Spinal cord (tissue), 9 donors: ENCODE measurements at regions not wholly inside any gene's neighbourhood (a gene's known extent, or its start where the extent isn't known, plus 50 kb on each side); places are given as distances from the start of the nearest gene placed in this dataset.

ENCODE experiments used
- DNase-seq, 6 donors: peaks; one replicate each; pipeline versions ENCODE4 v3.0.0 to v3.0.0-alpha.2; 2013 to 2015; ENCODE audit warnings: low spot score in 6 of 6, low read depth in 4 of 6
- H3K27ac ChIP-seq: one replicate; pipeline ENCODE4 v1.5.1; 2013; ENCODE audit warnings: low read depth, low read length, control low read depth
- H3K27me3 ChIP-seq: one replicate; pipeline ENCODE4 v1.6.1; 2013; ENCODE audit warnings: low read length; ENCODE audit not compliant: control insufficient read depth, insufficient read depth
- H3K36me3 ChIP-seq: one replicate; pipeline ENCODE4 v1.6.1; 2013; ENCODE audit warnings: low read length; ENCODE audit not compliant: control insufficient read depth, insufficient read depth
- H3K4me1 ChIP-seq: one replicate; pipeline ENCODE4 v1.6.1; 2013; ENCODE audit warnings: low read length; ENCODE audit not compliant: control insufficient read depth, insufficient read depth
- H3K4me3 ChIP-seq: one replicate; pipeline ENCODE4 v1.5.1; 2013; ENCODE audit warnings: low read depth, low read length, control low read depth
- H3K9me3 ChIP-seq: one replicate; pipeline ENCODE4 v1.6.1; 2013; ENCODE audit warnings: low read length; ENCODE audit not compliant: control insufficient read depth, insufficient read depth
- WGBS: methylation state at CpG from one replicate; pipeline ENCODE4 v1.1.5; 2013; ENCODE audit warnings: missing lambda C conversion rate; ENCODE audit not compliant: insufficient coverage; 5-methylcytosine and 5-hydroxymethylcytosine counted together
- donor health status: healthy.

DNA sequence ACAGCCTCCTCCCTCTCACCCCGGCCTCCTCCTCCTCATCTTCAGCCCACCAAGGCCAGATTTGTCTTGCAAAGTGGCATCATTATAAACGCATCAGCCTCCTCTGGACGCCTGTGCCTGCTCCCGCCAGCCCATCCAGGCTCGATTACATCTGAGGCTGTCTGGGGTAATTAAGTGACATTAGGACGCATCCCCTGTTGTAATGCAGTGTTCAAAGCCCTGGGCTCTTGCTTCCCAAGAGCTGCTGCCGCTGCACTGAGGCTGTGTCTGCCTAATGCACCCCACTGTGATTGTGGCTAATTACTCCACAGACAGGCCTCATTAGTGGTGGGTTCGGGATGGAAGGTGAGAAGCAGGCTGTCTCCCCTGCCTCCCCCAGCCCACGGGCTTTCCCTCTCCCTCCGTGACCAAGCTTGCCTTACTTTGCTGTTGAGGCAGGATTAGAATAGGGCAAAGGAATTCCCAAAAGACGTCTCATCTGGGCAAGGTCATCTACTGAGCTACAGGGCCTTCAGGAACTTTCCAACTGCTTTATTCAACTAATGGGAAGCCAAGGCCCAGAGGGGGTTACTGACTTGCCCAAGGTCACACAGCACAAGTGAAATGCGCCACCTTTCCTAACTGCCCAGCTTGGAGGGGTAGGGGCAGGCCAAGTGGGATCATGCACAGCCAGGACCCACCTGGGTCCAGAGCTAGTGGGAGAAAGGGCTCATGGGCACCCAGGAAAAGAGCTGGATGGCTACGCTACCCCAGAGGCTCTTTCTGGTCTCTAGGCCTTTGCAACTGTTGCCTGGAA lies 66.2 kb upstream of the PCBD1 start:
- Histone ChIP-seq H3K4me3 (no peak overlapping the region), H3K4me1 (peaks cover 8% of the 10 kb centered on the region), H3K36me3 (no peaks in the 10 kb centered on the region), H3K27ac (no peak overlapping the region), H3K9me3 (no peaks in the 10 kb centered on the region), H3K27me3 (no peaks in the 10 kb centered on the region)
- DNase-seq, result peak in 1 of 6 donors; percentile 59
- WGBS, result 56% methylated on average over 13 of the region's 13 CpGs

DNA sequence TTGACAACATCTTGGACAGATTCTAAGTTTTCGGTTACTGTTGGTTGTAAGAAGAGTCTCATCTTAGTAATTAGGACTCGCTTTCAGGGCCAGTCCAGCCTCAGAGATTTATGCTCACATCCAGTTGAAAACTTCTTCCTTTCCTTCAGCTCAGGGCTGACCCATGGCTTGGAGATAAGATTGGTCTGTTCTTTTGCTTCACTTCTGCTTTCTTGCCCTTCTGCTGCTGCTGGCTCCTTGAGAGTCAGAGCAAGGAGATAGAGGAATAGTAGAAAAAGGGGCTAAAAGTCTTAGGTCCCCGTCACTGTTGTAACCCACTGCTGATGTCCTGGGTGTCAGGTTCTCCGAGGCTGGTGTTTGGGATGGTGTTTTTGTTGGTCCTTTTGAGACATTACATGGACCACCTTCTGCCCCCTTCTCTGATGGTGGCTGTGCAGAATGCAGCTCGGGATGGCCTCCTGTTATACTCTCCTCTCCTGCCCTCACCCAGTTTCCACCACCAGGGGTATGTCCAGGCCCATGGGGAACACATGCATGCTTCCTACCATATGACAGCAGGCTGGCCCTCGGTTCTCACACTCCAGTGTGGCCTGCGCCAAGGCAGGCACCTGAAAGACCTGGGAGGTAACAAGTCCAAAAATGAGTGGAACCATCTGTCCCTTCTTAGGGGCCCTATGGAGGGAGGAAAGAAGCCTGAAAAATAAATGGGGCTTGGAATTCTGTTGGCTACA lies 67.8 kb upstream of the PCBD1 start:
- H3K4me1 ChIP-seq, result peaks cover 8% of the 10 kb centered on the region
- H3K36me3 ChIP-seq, result no peaks in the 10 kb centered on the region
- 74% methylated on average over 4 of the region's 7 CpGs for whole genome bisulfite sequencing
- H3K4me3 ChIP-seq, result no peak overlapping the region
- DNase-seq, result no peak
- H3K9me3 ChIP-seq, result no peaks in the 10 kb centered on the region
- no peaks in the 10 kb centered on the region for H3K27me3 ChIP-seq
- no peak overlapping the region for H3K27ac ChIP-seq

DNA sequence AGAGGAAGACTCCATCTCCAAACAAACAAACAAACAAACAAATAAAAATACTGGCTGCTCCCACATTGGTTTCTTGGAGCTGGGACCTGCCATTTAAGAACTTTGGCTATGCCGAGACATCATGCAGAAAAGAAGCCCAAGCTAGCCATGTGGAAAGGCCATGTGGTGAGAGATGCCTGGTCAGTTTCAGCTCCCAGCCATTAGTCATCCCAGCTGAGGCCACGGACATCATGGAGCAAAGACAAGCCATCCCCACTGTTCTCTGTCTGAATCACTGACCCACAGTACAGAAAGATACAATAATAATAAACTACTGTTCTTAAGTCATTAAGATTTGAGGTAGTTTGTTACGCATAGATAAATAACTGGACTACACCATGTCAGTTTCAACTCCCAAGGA lies 70.0 kb upstream of the PCBD1 start:
- Histone ChIP-seq H3K4me3 (no peak overlapping the region), H3K27ac (no peak overlapping the region), H3K9me3 (no peaks in the 10 kb centered on the region), H3K27me3 (no peaks in the 10 kb centered on the region), H3K4me1 (peaks cover 8% of the 10 kb centered on the region), H3K36me3 (no peaks in the 10 kb centered on the region)
- DNase-seq, result no peak
- WGBS, result no CpG with 5 or more reads among the region's 3 CpGs

DNA sequence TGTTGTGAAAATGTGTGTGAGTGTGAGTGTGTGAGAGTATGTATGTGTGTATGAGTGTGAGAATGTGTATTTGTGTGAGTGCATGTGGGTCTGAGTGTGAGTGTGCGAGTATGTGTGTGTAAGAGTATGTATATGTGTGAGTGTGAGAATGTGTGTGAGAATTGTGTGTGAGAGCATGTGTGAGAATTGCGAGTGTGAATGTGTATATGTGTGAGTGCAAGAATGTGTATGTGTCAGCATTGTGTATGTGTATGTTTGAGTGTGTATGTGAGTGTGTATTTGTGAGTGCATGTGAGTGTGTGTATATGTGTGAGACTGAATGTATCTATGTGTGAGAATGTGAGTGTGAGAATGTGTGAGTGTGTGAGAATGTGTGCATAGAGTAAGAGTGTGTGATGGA lies 72.0 kb upstream of the PCBD1 start:
- no peak for DNase-seq
- WGBS, result 100% methylated on average over 2 of the region's 2 CpGs
- H3K4me3 ChIP-seq, result no peak overlapping the region

DNA sequence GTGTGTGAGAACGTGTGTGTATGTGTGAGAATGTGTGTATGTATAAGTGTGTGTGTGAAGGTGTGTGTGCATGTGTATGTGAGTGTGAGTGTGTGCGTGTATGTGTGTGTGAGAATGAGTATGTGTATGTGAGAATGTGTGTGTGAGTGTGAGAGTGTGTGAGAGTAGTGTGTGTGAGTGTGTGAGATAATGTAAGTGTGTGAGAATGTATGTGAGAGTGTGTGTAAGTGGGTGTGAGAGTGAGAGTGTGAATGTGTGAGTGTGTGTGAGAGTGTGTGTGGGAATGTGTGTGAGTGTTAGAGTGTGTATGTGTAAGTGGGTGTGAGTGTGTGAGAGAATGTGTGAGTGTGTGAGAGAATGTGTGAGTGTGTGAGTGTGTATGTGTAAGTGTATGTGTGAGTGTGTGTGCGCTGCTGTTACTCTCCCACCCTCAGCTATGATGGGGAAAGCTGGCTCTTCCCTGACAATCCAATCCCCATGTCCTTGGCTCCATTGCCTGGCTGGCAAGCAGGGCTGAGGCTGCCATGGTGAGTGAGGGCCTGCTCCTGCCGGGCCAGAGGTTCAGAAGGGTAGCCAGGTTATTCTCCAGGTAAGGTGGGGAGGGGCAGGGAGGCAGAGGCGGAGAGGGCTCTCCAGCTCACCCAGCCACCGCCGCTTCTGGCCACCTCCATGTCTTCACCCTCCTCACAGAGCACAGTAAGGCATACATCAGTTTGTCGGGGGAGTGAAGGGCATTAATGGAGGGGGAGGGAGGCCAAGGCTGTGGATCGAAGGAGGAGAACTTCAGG lies 72.6 kb upstream of the PCBD1 start:
- WGBS, result 97% methylated on average over 3 of the region's 9 CpGs
- Histone ChIP-seq H3K36me3 (no peaks in the 10 kb centered on the region), H3K9me3 (no peaks in the 10 kb centered on the region), H3K27ac (no peak overlapping the region), H3K4me1 (no peaks in the 10 kb centered on the region), H3K27me3 (no peaks in the 10 kb centered on the region), H3K4me3 (no peak overlapping the region)
- DNase-seq, result no peak

More for the DNA sequence above, 72.0 kb upstream of the PCBD1 start:
- Histone ChIP-seq H3K9me3 (no peaks in the 10 kb centered on the region), H3K27me3 (no peaks in the 10 kb centered on the region), H3K36me3 (no peaks in the 10 kb centered on the region), H3K27ac (no peak overlapping the region), H3K4me1 (no peaks in the 10 kb centered on the region)

DNA sequence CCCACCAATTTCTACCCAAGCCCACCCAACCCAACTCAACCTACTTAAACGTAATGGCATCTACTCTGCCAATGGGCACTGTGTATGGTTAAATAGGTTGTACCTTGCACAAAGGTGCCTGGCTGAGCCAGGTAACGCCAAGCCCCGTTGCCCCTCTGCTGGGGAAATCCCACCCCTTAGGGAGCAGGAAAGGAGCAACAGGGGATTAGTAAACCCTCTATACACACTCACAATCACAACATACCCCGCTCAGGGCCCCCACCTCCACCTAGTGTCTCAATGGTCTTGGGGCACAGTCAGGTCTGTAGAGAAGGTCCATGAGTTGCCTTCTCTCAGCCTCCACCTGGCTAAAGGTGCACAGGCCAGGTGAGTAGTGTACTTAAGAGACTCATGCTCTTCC lies 74.3 kb upstream of the PCBD1 start:
- no peaks in the 10 kb centered on the region for H3K9me3 ChIP-seq

DNA sequence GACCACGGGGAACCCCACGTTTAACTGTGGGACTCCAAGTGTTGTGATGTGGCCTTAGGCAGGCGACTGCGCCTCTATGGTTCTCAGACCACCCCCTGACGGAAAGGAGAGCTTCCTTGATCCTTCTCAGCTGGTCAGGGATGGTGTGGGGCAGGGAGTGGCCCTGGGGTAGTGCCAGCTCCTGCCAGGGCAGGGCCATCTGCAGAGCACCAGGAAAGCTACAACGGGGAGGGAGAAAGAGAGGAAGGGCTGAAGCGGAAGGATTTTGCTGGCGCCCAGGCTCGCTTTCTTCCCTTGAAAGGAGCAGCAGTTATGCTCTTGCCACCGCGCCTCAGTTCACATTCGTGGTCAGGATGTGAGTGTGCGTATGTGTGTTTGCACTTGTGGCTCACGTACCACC lies 74.9 kb upstream of the PCBD1 start:
- Histone ChIP-seq H3K27me3 (no peaks in the 10 kb centered on the region), H3K4me1 (peaks cover 7% of the 10 kb centered on the region), H3K9me3 (no peaks in the 10 kb centered on the region), H3K4me3 (no peak overlapping the region), H3K36me3 (no peaks in the 10 kb centered on the region), H3K27ac (no peak overlapping the region)
- WGBS, result 82% methylated on average over 14 of the region's 14 CpGs
- no peak for DNase-seq

More for the DNA sequence above, 74.3 kb upstream of the PCBD1 start:
- peaks cover 2% of the 10 kb centered on the region for H3K4me1 ChIP-seq
- H3K4me3 ChIP-seq, result no peak overlapping the region
- DNase-seq, result no peak
- no peak overlapping the region for H3K27ac ChIP-seq
- WGBS, result no CpG with 5 or more reads among the region's 4 CpGs
- H3K27me3 ChIP-seq, result no peaks in the 10 kb centered on the region
- H3K36me3 ChIP-seq, result no peaks in the 10 kb centered on the region

DNA sequence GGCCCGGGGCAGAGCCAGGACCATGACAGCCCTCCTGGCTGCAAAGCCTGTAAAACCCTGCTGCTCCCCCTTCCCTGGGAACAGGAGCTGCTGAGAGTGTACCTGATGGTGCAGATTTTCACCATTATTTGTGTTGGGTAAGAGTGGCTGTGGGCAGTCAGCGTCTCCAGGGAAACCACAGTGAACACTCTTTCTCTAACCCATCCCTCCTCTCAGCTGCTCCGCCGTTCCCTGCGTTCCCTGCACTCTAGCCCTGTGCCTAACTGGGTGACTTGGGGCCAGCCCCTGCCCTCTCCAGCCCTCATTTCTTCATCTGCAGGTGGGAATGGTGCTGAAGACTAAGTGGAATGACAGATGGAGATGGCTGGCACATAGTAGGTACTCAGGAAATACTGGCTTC lies 75.9 kb upstream of the PCBD1 start:
- Histone ChIP-seq H3K9me3 (no peaks in the 10 kb centered on the region), H3K4me3 (no peak overlapping the region), H3K27me3 (no peaks in the 10 kb centered on the region), H3K27ac (no peak overlapping the region), H3K4me1 (peaks cover 9% of the 10 kb centered on the region), H3K36me3 (no peaks in the 10 kb centered on the region)
- 68% methylated on average over 4 of the region's 5 CpGs for WGBS
- DNase-seq, result peak in 1 of 6 donors; percentile 6

DNA sequence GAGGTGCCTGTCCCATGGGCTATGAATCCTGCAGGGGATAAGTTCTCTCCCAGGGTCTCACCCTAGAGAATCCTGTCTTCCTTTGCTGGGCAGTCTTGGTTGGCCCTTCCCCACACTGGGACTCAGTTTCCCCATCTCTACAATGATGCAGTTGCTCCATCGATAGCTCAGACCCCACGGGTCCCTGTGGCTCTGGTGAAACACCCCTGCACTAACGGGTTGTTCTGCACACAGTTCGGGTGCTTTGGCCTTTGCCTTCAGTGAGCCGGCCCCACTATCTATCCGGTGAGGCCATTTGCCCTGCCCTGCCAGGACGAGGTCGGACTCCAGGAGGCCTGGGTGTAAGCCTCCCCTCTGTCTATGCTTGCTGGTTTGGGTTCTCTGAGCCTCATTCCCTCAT lies 76.5 kb upstream of the PCBD1 start:
- DNase-seq, result no peak
- 78% methylated on average over 4 of the region's 8 CpGs for WGBS
- Histone ChIP-seq H3K27me3 (no peaks in the 10 kb centered on the region), H3K36me3 (no peaks in the 10 kb centered on the region), H3K4me3 (no peak overlapping the region), H3K27ac (no peak overlapping the region), H3K9me3 (no peaks in the 10 kb centered on the region), H3K4me1 (peaks cover 9% of the 10 kb centered on the region)
